GM10248 (cell line): ENCODE measurements at regions not wholly inside any gene's neighbourhood (a gene's known extent, or its start where the extent isn't known, plus 50 kb on each side); places are given as distances from the start of the nearest gene placed in this dataset.

Experiments used
- CTCF ChIA-PET: fragments of 300-600 bp; sonication (Branson Sonifier 250); formaldehyde crosslinking; extraction: SDS; loops from one replicate; lab custom pipeline; 2021; ENCODE audit warnings: antibody characterized with exemption; lab: Yijun Ruan, JAX
- POLR2A ChIA-PET: fragments of 350-650 bp; sonication (Branson Sonifier 250); formaldehyde crosslinking; extraction: SDS; loops from one replicate; lab custom pipeline; 2020; ENCODE audit warnings: antibody characterized with exemption; lab: Yijun Ruan, JAX
- DNase-seq: peaks from one replicate; pipeline ENCODE4 v3.0.0; 2012; ENCODE audit errors: extremely low spot score
- TF ChIP-seq, protein P1 (sequence below): IDR thresholded peaks from 2 replicates; pipeline ENCODE4 v1.5.1; 2012; ENCODE audit warnings: mild to moderate bottlenecking, low read depth; ENCODE audit errors: extremely low read depth, missing control alignments, control extremely low read depth

DNA sequence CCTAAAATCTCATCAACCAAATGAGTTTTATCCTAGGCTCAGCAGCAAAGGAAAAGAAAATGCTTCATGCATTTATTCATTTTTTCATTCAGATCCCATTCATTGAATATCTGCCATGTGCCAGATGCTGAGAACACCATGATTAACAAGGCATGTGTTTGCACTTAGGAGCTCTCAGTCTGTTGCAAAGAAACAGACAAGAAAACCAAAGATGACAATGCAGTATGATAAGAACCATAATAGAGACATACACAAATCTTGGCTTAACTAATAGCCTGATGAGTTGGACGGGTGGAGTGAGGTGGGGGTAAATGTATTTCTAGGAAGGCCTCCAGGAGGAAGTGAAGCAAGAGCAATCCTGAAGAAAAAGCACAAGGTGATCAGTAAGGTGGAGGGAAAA lies 177.8 kb upstream of the SCN7A start:
- DNase-seq: no peak
- POLR2A ChIA-PET: no interaction called here
- TF ChIP-seq, protein P1, sequence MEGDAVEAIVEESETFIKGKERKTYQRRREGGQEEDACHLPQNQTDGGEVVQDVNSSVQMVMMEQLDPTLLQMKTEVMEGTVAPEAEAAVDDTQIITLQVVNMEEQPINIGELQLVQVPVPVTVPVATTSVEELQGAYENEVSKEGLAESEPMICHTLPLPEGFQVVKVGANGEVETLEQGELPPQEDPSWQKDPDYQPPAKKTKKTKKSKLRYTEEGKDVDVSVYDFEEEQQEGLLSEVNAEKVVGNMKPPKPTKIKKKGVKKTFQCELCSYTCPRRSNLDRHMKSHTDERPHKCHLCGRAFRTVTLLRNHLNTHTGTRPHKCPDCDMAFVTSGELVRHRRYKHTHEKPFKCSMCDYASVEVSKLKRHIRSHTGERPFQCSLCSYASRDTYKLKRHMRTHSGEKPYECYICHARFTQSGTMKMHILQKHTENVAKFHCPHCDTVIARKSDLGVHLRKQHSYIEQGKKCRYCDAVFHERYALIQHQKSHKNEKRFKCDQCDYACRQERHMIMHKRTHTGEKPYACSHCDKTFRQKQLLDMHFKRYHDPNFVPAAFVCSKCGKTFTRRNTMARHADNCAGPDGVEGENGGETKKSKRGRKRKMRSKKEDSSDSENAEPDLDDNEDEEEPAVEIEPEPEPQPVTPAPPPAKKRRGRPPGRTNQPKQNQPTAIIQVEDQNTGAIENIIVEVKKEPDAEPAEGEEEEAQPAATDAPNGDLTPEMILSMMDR: no peak
- CTCF ChIA-PET: interaction anchor here (0.8 kb wide), 1 partner anchor 26 kb away, joined by 3 read pairs; no protein-coding TSS in a partner anchor

DNA sequence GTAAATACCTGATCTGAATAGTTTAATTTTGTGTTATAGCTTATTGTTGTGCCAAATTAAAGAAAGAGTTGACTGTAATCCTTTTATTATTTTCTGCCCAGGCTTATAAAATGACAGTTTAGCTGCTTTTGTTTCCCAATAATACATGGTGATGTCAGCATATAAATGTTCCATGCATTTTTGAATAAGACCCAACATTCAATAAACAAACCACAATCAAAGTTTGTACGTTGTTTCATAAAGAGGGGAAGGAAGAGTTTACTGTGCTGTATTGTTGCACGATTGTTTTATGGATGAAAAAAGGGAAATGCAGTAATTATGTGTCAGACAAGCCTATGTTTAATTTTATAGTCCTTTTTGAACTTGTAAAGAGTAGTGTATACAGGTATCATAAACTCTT lies 177.2 kb upstream of the SCN7A start:
- CTCF ChIA-PET: interaction anchor here (0.8 kb wide), 1 partner anchor 25 kb away, joined by 3 read pairs; no protein-coding TSS in a partner anchor
- no peak for DNase-seq
- POLR2A ChIA-PET: no interaction called here
- TF ChIP-seq, protein P1: no peak

DNA sequence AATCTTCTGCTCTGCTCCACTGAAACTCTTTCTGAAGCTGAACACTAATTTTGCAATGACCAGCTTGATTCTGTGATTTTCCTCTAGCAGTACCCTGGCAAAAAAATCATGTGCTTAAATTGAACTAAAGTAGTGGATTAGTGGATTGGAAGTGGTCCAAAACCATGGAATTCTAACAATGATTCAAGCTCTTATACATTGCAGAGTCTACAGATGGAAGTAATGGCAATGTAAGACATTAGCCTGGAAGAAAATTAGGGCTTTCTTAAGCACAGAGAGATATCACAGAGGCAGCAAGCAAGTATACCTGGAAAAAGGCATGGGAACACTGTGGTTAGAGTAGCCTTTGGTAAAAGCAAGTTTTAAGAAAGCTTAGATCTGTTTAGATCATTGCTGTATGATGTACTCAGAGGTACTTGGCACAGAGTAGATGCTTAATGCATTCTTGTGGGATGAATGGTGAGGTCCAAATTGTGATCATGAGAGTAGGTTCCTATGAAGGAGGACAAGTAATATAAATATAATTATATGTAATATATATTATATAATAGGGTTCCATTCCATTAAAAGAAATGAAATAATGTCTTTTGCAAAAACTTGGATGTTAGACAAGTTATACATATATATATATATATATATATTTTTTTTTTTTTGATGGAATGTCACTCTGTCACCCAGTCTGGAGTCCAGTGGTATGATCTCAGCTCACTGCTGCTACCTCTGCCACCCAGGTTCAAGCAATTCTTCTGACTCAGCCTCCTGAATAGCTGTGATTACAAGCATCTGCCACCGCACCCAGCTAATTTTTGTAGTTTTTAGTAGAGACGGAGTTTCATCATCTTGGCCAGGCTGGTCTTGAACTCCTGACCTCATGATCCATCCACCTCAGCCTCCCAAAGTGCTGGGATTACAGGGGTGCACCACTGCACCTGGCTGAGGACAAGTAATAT lies 172.2 kb upstream of the SCN7A start:
- ChIA-PET CTCF (interaction anchor here (1.4 to 1.7 kb wide), 2 partner anchors 10 to 18 kb away, joined by 3 to 4 read pairs; no protein-coding TSS in a partner anchor), POLR2A (no interaction called here)
- TF ChIP-seq, protein P1: no peak
- DNase-seq: no peak

DNA sequence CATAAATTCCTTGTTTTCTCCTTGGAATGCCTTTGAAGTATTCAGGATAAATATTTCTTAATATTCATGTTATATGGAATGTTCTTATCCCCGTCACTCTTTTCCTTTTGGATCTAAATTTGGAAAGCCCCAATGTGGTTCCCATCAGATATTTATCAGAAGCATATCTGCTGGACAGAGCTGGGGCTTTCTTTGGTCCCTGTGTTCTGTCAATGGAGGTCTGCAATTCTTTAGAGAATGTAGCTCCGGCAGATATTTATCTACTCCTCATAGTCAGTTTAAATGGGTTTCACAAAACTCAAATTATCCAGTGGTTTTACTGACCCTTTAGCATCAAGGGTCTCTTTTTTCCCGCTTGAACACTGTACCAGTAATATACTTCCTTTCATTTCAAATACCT lies 167.8 kb upstream of the SCN7A start:
- CTCF ChIA-PET: no interaction called here
- TF ChIP-seq, protein P1: no peak
- no peak for DNase-seq
- POLR2A ChIA-PET: no interaction called here

DNA sequence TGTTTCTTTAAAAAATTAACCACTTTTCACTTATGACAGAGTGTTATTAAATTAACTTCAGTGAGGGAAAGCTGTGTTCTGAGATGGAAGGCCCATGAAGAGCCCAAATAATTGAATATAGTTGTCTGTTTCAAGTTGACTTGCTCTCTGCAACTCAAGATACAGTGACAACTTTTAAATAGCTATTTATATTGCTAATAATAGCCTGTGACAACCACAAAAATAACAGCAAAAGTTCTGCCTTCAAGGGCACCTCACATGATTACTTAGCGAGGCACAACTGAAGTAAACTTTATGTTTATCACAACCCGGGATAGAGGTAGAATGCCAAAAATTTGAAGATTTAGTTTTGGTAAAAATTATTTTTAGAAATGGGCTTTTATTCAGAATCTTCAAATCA lies 167.3 kb upstream of the SCN7A start:
- DNase-seq: no peak
- ChIA-PET CTCF (no interaction called here), POLR2A (no interaction called here)
- TF ChIP-seq, protein P1: no peak

DNA sequence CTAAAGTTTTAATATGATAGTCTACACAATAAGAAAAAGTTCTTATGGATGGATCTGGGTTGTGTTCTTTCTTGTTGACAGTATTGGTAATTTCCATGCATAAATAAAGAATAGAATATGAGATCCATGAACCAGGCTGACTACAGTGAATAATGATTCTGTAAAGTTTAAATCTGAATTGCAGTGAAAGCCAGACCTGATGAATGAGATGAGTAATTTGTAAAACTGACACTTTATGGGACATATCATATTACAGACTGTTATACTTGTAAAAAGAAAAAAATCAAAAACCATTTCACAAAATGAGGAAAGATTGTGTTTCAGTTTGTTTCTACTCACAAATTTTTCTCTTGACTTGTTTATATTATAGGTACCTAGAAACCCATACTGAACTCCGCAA lies 164.9 kb upstream of the SCN7A start:
- TF ChIP-seq, protein P1: no peak
- no peak for DNase-seq
- POLR2A ChIA-PET: no interaction called here
- CTCF ChIA-PET: no interaction called here
